ENCODE measurements at regions not wholly inside any gene's neighbourhood (a gene's known extent, or its start where the extent isn't known, plus 50 kb on each side); places are given as distances from the start of the nearest gene placed in this dataset.
"Not testable (repeated sequence)": the region's sequence is repeated elsewhere in the genome, so short reads cannot be mapped to it uniquely, and the experiment has no call there.

- no peaks in the 10 kb centered on the region for H3K36me3 Mint-ChIP-seq (ENCODE audit: low read depth)
- peaks cover 10% of the 10 kb centered on the region for H3K4me1 Mint-ChIP-seq (ENCODE audit: low read depth)
- H3K27ac Mint-ChIP-seq, result no peak overlapping the region
- H3K4me3 Mint-ChIP-seq, result no peak overlapping the region
- peaks cover 8% of the 10 kb centered on the region for H3K9me3 Mint-ChIP-seq
- H3K27me3 Mint-ChIP-seq, result no peaks in the 10 kb centered on the region
Measured at GRCh38 chr21:35384375-35384774, 335.3 kb upstream of the RUNX1 start.

- peaks cover 10% of the 10 kb centered on the region for H3K4me1 Mint-ChIP-seq (ENCODE audit: low read depth)
- H3K27ac Mint-ChIP-seq, result no peak overlapping the region
Measured at GRCh38 chr21:35382696-35383095, 333.6 kb upstream of the RUNX1 start.

GRCh38 chr21:35381743-35382310 is 332.7 kb upstream of the RUNX1 start:
- H3K36me3 Mint-ChIP-seq (ENCODE audit: low read depth), result no peaks in the 10 kb centered on the region
- no peak overlapping the region for H3K27ac Mint-ChIP-seq
- no peaks in the 10 kb centered on the region for H3K27me3 Mint-ChIP-seq
- no peak overlapping the region for H3K4me3 Mint-ChIP-seq
- H3K4me1 Mint-ChIP-seq (ENCODE audit: low read depth), result peaks cover 6% of the 10 kb centered on the region
- no peaks in the 10 kb centered on the region for H3K9me3 Mint-ChIP-seq

More at GRCh38 chr21:35382696-35383095, 333.6 kb upstream of the RUNX1 start:
- no peak overlapping the region for H3K4me3 Mint-ChIP-seq
- no peaks in the 10 kb centered on the region for H3K9me3 Mint-ChIP-seq
- H3K36me3 Mint-ChIP-seq (ENCODE audit: low read depth), result no peaks in the 10 kb centered on the region
- H3K27me3 Mint-ChIP-seq, result no peaks in the 10 kb centered on the region

GRCh38 chr21:35380304-35380703 is 331.2 kb upstream of the RUNX1 start:
- H3K4me1 Mint-ChIP-seq (ENCODE audit: low read depth); H3K4me3 Mint-ChIP-seq; H3K36me3 Mint-ChIP-seq (ENCODE audit: low read depth); H3K27ac Mint-ChIP-seq; H3K27me3 Mint-ChIP-seq; H3K9me3 Mint-ChIP-seq: not testable (repeated sequence)

- H3K4me1 Mint-ChIP-seq (ENCODE audit: low read depth), result no peaks in the 10 kb centered on the region
- no peak overlapping the region for H3K4me3 Mint-ChIP-seq
- no peaks in the 10 kb centered on the region for H3K36me3 Mint-ChIP-seq (ENCODE audit: low read depth)
- no peaks in the 10 kb centered on the region for H3K9me3 Mint-ChIP-seq
- no peak overlapping the region for H3K27ac Mint-ChIP-seq
- no peaks in the 10 kb centered on the region for H3K27me3 Mint-ChIP-seq
Measured at GRCh38 chr21:35378881-35379280, 329.8 kb upstream of the RUNX1 start.

GRCh38 chr21:35377505-35378090 is 328.5 kb upstream of the RUNX1 start:
- Mint-ChIP-seq H3K9me3 (no peaks in the 10 kb centered on the region), H3K36me3 (ENCODE audit: low read depth) (no peaks in the 10 kb centered on the region), H3K4me1 (ENCODE audit: low read depth) (no peaks in the 10 kb centered on the region), H3K27ac (no peak overlapping the region), H3K27me3 (no peaks in the 10 kb centered on the region), H3K4me3 (no peak overlapping the region)

GRCh38 chr21:35376406-35377135 is 327.5 kb upstream of the RUNX1 start:
- no peak overlapping the region for H3K4me3 Mint-ChIP-seq
- H3K27ac Mint-ChIP-seq, result no peak overlapping the region
- no peaks in the 10 kb centered on the region for H3K9me3 Mint-ChIP-seq
- H3K4me1 Mint-ChIP-seq (ENCODE audit: low read depth), result no peaks in the 10 kb centered on the region
- no peaks in the 10 kb centered on the region for H3K36me3 Mint-ChIP-seq (ENCODE audit: low read depth)
- no peaks in the 10 kb centered on the region for H3K27me3 Mint-ChIP-seq

- no peak overlapping the region for H3K27ac Mint-ChIP-seq
- no peaks in the 10 kb centered on the region for H3K4me1 Mint-ChIP-seq (ENCODE audit: low read depth)
- H3K36me3 Mint-ChIP-seq (ENCODE audit: low read depth), result no peaks in the 10 kb centered on the region
- H3K9me3 Mint-ChIP-seq, result no peaks in the 10 kb centered on the region
- H3K4me3 Mint-ChIP-seq, result no peak overlapping the region
- H3K27me3 Mint-ChIP-seq, result no peaks in the 10 kb centered on the region
Measured at GRCh38 chr21:35375115-35375514, 326.0 kb upstream of the RUNX1 start.

- Mint-ChIP-seq H3K27ac (no peak overlapping the region), H3K9me3 (no peaks in the 10 kb centered on the region), H3K27me3 (no peaks in the 10 kb centered on the region), H3K4me3 (no peak overlapping the region), H3K36me3 (ENCODE audit: low read depth) (no peaks in the 10 kb centered on the region), H3K4me1 (ENCODE audit: low read depth) (no peaks in the 10 kb centered on the region)
Measured at GRCh38 chr21:35373998-35374397, 324.9 kb upstream of the RUNX1 start.

GRCh38 chr21:35372201-35372600 is 323.1 kb upstream of the RUNX1 start:
- Mint-ChIP-seq H3K27ac (no peak overlapping the region), H3K27me3 (no peaks in the 10 kb centered on the region), H3K36me3 (ENCODE audit: low read depth) (no peaks in the 10 kb centered on the region), H3K4me3 (no peak overlapping the region), H3K9me3 (no peaks in the 10 kb centered on the region), H3K4me1 (ENCODE audit: low read depth) (no peaks in the 10 kb centered on the region)

- Mint-ChIP-seq H3K27ac (no peak overlapping the region), H3K4me1 (ENCODE audit: low read depth) (no peaks in the 10 kb centered on the region), H3K36me3 (ENCODE audit: low read depth) (no peaks in the 10 kb centered on the region), H3K4me3 (no peak overlapping the region), H3K9me3 (no peaks in the 10 kb centered on the region), H3K27me3 (no peaks in the 10 kb centered on the region)
Measured at GRCh38 chr21:35370671-35371070, 321.6 kb upstream of the RUNX1 start.

- Mint-ChIP-seq H3K4me1 (ENCODE audit: low read depth) (no peaks in the 10 kb centered on the region), H3K9me3 (no peaks in the 10 kb centered on the region), H3K27me3 (no peaks in the 10 kb centered on the region), H3K27ac (no peak overlapping the region), H3K4me3 (no peak overlapping the region), H3K36me3 (ENCODE audit: low read depth) (no peaks in the 10 kb centered on the region)
Measured at GRCh38 chr21:35370071-35370470, 321.0 kb upstream of the RUNX1 start.

- H3K27ac Mint-ChIP-seq, result no peak overlapping the region
- H3K9me3 Mint-ChIP-seq, result no peaks in the 10 kb centered on the region
- no peak overlapping the region for H3K4me3 Mint-ChIP-seq
- no peaks in the 10 kb centered on the region for H3K27me3 Mint-ChIP-seq
- H3K4me1 Mint-ChIP-seq (ENCODE audit: low read depth), result peaks cover 4% of the 10 kb centered on the region
- H3K36me3 Mint-ChIP-seq (ENCODE audit: low read depth), result no peaks in the 10 kb centered on the region
Measured at GRCh38 chr21:35368326-35368725, 319.2 kb upstream of the RUNX1 start.

GRCh38 chr21:35367553-35367952 is 318.5 kb upstream of the RUNX1 start:
- H3K4me3 Mint-ChIP-seq, result no peak overlapping the region
- no peaks in the 10 kb centered on the region for H3K9me3 Mint-ChIP-seq
- H3K36me3 Mint-ChIP-seq (ENCODE audit: low read depth), result no peaks in the 10 kb centered on the region
- no peak overlapping the region for H3K27ac Mint-ChIP-seq
- no peaks in the 10 kb centered on the region for H3K27me3 Mint-ChIP-seq
- H3K4me1 Mint-ChIP-seq (ENCODE audit: low read depth), result peaks cover 4% of the 10 kb centered on the region

GRCh38 chr21:35366394-35367080 is 317.4 kb upstream of the RUNX1 start:
- Mint-ChIP-seq H3K36me3 (ENCODE audit: low read depth) (no peaks in the 10 kb centered on the region), H3K4me1 (ENCODE audit: low read depth) (peaks cover 4% of the 10 kb centered on the region), H3K27me3 (no peaks in the 10 kb centered on the region), H3K4me3 (no peak overlapping the region), H3K27ac (no peak overlapping the region), H3K9me3 (no peaks in the 10 kb centered on the region)
